Mucosa of descending colon (tissue), 3 donors: ENCODE measurements at regions not wholly inside any gene's neighbourhood (a gene's known extent, or its start where the extent isn't known, plus 50 kb on each side); places are given as distances from the start of the nearest gene placed in this dataset.
"Not testable (repeated sequence)": the region's sequence is repeated elsewhere in the genome, so short reads cannot be mapped to it uniquely, and the experiment has no call there.

Experiments
- ATAC-seq: fragments of 200-7000 bp; cut with Tn5 transposase; one replicate; pipeline ENCODE4 v1.9.1; 2020; ENCODE audit warnings: mild to moderate bottlenecking, moderate library complexity
- DNase-seq, 3 donors: peaks; one replicate each; pipeline ENCODE4 v3.0.0-alpha.2; 2020
- H3K36me3 ChIP-seq: fragments of 200-600 bp; one replicate; pipeline ENCODE4 v1.8.0; 2021; ENCODE audit warnings: low read depth, mild to moderate bottlenecking
- H3K4me1 ChIP-seq: fragments of 200-600 bp; one replicate; pipeline ENCODE4 v1.8.0; 2021; ENCODE audit warnings: low read depth, mild to moderate bottlenecking
- H3K4me3 ChIP-seq: fragments of 200-600 bp; one replicate; pipeline ENCODE4 v1.8.0; 2021; ENCODE audit warnings: mild to moderate bottlenecking
- H3K9me3 ChIP-seq: fragments of 200-600 bp; one replicate; pipeline ENCODE4 v1.8.0; 2021; ENCODE audit warnings: mild to moderate bottlenecking
- intact Hi-C, 2 donors: fragments of 100-400 bp; cut with DNase I in 1 of 2; cut with micrococcal nuclease in 1 of 2; formaldehyde crosslinking; loops; one replicate each; pipeline versions ENCODE4 v1.11.0 to v1.11.1; 2022; cut with DNase I, micrococcal nuclease
- TF ChIP-seq, protein P1 (sequence below): fragments of 200-600 bp; IDR thresholded peaks from one replicate; pipeline ENCODE4 v1.8.0; 2022; ENCODE audit warnings: antibody characterized with exemption, mild to moderate bottlenecking
- donor health status: DM: no; HTN: no; CAD: no; lungs with moderate emphysema.
- donor health status: DM: no; HTN: no; CAD: no.
- donor health status: DM: no; HTN: yes; CAD: no.

DNA sequence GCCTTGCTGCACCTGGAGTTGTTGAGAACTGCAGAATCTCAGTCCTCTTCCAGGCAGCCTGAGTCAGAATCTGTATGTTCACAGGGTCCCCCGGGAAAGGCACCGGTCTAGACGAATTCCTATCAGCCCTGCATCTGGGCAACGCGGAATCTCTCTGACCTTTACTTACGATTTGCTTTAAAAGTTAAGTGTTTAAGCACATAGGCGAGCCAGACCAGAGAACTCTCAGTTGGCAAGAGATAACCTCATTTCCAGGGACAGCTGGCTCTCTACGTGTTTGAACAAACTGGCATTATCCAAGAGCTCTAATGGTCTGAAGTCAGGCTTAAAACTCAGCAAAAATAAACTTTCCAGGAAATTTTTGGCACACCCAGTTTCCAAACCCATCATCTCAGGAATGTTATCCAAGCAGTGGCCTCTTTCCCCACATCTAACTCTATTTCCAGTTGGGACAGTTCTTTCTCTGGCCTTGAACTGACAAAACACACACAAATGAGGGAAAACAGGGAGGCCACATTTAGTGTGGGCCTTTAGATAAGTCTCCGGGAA lies 53.4 kb downstream of the HES1 start:
- no peaks in the 10 kb centered on the region for H3K9me3 ChIP-seq
- ATAC-seq (no peak), DNase-seq (no peak)
- peaks cover 5% of the 10 kb centered on the region for H3K4me1 ChIP-seq
- TF ChIP-seq, protein P1, sequence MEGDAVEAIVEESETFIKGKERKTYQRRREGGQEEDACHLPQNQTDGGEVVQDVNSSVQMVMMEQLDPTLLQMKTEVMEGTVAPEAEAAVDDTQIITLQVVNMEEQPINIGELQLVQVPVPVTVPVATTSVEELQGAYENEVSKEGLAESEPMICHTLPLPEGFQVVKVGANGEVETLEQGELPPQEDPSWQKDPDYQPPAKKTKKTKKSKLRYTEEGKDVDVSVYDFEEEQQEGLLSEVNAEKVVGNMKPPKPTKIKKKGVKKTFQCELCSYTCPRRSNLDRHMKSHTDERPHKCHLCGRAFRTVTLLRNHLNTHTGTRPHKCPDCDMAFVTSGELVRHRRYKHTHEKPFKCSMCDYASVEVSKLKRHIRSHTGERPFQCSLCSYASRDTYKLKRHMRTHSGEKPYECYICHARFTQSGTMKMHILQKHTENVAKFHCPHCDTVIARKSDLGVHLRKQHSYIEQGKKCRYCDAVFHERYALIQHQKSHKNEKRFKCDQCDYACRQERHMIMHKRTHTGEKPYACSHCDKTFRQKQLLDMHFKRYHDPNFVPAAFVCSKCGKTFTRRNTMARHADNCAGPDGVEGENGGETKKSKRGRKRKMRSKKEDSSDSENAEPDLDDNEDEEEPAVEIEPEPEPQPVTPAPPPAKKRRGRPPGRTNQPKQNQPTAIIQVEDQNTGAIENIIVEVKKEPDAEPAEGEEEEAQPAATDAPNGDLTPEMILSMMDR, result no peak
- intact Hi-C loops, result no loop called here
- no peaks in the 10 kb centered on the region for H3K36me3 ChIP-seq
- no peak overlapping the region for H3K4me3 ChIP-seq

- DNase-seq, H3K4me3 ChIP-seq, H3K36me3 ChIP-seq, H3K9me3 ChIP-seq, H3K4me1 ChIP-seq, ATAC-seq, intact Hi-C loops: not testable (repeated sequence)
Observed at GRCh38 chr3:194191850-194192249, 55.9 kb downstream of the HES1 start.

DNA sequence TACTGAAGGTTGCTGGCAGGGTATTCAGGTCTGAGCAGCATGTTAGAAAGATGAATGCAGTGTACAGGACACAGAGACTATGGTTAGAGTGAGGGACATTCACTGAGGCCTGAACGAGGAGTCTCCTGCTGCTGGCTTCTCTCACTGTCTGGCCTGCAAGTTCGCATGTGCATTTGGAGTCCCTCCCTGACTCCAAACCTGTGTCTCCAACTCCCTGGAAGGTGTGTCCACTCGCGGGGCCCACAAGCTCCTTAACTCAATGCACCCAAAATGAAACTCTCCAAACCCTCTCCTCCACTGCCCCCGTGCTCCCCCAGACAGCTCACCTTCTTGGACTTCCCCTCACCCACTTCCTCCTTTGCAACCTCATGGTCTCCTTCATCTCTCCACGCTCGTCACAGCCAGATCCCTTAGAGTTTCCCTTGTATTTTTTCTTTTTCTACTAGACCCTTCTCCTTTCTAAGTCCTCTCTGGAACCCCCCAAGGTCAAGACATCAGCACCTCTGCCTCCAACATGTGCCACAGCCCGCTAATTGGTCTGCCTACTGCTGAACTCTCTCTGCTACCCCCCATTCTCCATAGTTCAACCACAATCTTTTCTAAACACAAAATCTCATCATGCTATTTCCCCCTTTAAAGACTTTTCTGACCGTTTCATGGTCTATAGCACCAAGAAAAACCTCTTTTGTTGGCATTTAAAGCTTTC lies 58.3 kb downstream of the HES1 start:
- Histone ChIP-seq H3K36me3 (no peaks in the 10 kb centered on the region), H3K4me1 (no peaks in the 10 kb centered on the region), H3K4me3 (no peak overlapping the region), H3K9me3 (no peaks in the 10 kb centered on the region)
- DNase-seq, result no peak
- intact Hi-C loops, result no loop called here
- peak; percentile 23 for ATAC-seq
- TF ChIP-seq, protein P1, result no peak

DNA sequence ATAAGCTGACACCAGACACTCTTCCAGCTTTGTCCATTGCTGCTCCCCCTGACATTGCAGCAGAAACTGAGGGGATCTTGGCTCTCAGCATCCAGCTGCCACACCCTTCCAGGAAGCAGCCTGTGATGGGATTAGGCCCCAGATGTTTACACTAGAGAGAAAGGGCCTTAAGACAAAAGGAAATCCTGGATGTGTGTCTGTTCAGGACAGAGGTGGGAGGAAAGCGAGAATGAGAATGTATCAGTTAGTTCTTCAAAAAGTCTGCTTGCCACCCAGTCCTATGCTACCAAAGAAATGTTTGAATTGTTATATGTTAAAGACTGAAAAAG lies 58.8 kb downstream of the HES1 start:
- intact Hi-C loops, result no loop called here
- TF ChIP-seq, protein P1, result no peak
- Histone ChIP-seq H3K4me1 (no peaks in the 10 kb centered on the region), H3K4me3 (no peak overlapping the region), H3K9me3 (no peaks in the 10 kb centered on the region), H3K36me3 (no peaks in the 10 kb centered on the region)
- no peak for DNase-seq
- no peak for ATAC-seq

GRCh38 chr3:194195611-194196010 lies 59.7 kb downstream of the HES1 start:
- Histone ChIP-seq H3K4me1 (no peaks in the 10 kb centered on the region), H3K9me3 (no peaks in the 10 kb centered on the region), H3K36me3 (no peaks in the 10 kb centered on the region), H3K4me3 (no peak overlapping the region)
- ATAC-seq (no peak), DNase-seq (no peak)
- TF ChIP-seq, protein P1, result no peak
- intact Hi-C loops, result no loop called here

GRCh38 chr3:194196876-194197275 lies 60.9 kb downstream of the HES1 start:
- DNase-seq (no peak), ATAC-seq (no peak)
- Histone ChIP-seq H3K4me3 (no peak overlapping the region), H3K9me3 (no peaks in the 10 kb centered on the region), H3K36me3 (no peaks in the 10 kb centered on the region), H3K4me1 (no peaks in the 10 kb centered on the region)
- intact Hi-C loops, result no loop called here
- TF ChIP-seq, protein P1, result no peak
